HG03439 (cell line): ENCODE measurements at regions not wholly inside any gene's neighbourhood (a gene's known extent, or its start where the extent isn't known, plus 50 kb on each side); places are given as distances from the start of the nearest gene placed in this dataset.
"Not testable (repeated sequence)": the region's sequence is repeated elsewhere in the genome, so short reads cannot be mapped to it uniquely, and the experiment has no call there.

ENCODE experiments used
- ATAC-seq: cut with Tn5 transposase; IDR thresholded peaks from one replicate; pipeline ENCODE4 v1.9.1; 2021; ENCODE audit warnings: mild to moderate bottlenecking, moderate library complexity; ENCODE audit not compliant: unreplicated experiment

DNA sequence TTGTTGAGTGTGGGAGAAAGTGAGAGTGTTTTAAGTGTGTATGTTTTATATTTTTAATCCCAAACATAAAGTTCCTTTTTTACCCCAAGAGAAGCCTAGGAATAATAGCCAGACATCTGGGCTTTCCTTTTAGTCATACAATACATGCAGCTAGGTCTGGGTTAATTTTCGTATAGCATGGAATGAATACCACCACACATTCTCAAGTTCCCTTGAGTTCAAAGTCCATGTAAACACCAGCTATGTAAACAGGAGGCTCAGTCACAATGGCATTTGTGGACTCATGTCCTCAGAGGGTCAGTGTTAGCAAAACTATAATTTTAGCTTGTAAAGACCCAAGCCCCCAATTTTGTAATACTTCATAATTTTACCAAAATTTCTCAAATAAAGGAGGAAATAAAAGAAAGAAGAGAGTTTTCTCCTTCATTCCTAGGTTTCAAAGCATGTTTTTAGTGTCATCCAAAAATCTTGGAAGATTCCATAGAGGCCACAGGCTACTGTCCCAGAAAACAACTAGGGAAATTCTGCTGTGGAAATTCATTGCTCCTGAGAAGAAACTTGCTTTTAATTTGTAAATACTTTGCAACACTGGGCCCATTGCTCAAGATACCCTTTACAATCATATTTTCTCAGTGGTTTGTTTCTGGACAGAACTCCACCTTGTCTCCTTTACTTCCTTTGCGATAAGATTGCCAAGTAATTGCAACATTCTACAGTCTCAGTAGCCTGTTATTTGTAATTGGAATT, 671.2 kb downstream of the COL12A1 start:
- no peak for ATAC-seq

- no peak for ATAC-seq
Measured at GRCh38 chr6:74519163-74519562, 686.7 kb downstream of the COL12A1 start.

DNA sequence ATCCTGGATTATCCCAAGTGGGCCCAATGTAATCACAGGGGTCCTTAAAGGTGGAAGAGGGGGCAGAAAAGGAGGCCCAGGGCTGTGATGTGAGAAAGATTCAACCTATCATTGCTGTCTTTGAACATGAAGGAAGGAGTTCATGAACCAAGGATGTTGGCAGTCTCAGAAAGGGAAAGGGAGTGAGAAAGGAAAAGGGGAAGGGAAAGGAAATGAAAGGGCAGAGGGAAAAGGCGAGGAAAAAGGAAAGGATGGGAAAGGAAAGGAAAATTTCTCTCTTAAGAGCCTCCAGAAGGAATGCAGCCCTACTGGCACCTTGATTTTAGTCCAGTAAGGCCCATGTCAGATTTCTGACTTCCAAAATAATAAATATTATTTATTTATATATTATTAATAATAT, 687.8 kb downstream of the COL12A1 start:
- ATAC-seq, result no peak

GRCh38 chr6:74510878-74511277, 695.0 kb downstream of the COL12A1 start:
- ATAC-seq, result no peak

DNA sequence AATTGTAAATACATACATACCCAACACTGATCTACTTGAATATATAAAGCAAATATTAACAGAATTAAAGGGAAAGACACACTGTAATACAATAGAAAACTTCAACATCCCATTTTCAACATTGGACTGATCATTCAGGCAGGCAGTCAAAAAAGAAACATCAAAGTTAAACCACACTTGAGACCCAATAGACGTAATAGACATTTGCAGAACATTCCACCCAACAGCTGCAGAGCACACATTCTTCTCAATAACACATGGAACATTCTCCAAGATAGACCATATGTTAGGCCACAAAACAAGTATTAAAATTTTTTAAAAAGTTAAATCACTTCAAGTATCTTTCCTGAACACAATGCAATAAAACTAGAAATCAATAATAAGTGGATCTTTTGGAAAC, 698.2 kb downstream of the COL12A1 start:
- no peak for ATAC-seq

GRCh38 chr6:74505391-74505790, 700.5 kb downstream of the COL12A1 start:
- ATAC-seq, result no peak

DNA sequence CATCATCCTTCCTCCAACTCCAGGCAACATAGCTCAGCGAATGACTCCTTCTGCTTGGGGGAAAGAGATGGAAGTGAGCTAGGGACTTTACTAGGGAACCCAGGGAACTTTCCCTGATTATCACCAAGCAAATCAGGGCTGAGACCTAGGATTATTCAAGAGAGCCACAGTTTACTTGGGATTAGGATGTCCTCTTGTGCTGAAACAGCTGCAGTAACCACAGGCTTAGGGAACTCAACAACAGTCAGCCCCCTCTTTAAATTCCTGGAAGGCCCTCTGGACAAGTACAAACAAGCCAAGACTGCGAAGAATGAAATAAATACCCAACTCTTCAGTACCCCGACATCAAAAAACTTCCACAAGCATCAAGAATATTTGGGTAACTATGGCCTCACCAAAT, 700.9 kb downstream of the COL12A1 start:
- ATAC-seq, result no peak

GRCh38 chr6:74492587-74492986, 713.3 kb downstream of the COL12A1 start:
- ATAC-seq, result no peak

DNA sequence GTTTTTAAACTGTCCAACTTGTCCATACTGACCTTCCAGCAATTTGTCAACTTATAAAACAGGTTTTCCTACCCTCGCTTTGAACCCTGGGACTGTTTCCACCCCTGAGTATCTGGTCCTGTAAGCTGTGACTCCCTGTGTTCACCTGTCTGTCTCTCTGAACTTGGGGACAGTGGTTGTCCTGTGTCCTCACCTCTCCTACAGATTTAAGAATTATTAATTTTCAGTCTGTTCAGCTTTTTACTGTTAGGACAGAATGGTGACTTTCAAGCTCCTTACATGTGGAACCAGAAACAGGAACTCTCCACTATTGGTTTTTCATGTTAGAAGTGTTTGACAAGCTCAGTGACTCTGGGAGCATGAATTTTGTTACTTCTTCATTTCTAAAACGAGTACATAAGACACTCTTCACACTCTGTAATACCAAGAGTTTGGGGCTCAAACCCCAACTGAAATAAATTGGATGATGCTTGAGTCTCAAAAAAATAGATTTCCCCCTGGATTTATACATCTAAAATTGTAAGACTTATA, 713.9 kb downstream of the COL12A1 start:
- no peak for ATAC-seq

DNA sequence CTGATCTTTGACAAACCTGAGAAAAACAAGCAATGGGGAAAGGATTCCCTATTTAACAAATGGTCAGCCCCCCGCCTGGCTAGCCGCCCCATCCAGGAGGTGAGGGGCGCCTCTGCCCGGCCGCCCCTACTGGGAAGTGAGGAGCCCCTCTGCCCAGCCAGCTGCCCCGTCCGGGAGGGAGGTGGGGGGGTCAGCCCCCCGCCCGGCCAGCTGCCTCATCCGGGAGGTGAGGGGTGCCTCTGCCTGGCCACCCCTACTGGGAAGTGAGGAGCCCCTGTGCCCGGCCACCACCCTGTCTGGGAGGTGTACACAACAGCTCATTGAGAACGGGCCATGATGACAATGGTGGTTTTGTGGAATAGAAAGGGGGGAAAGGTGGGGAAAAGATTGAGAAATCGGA, 717.1 kb downstream of the COL12A1 start:
- not testable (repeated sequence) for ATAC-seq

DNA sequence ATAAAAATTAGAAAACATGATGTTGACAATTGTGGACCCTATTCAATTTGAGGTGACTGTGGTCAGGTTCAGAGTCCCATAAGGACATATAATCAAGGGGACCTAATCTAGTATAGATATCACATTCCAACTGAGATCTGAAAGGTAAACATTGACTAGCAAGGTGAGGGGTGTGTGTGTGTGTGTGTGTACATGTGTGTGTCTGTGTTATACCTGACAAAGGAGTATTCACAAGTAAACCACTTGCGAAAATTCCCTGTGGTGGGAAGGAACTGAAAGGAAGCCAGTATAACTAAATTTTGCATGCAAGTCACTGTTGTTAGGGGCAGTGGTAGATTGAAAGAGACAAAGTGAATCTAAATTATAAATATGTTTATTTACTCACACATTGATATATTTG, 723.7 kb downstream of the COL12A1 start:
- ATAC-seq, result no peak

DNA sequence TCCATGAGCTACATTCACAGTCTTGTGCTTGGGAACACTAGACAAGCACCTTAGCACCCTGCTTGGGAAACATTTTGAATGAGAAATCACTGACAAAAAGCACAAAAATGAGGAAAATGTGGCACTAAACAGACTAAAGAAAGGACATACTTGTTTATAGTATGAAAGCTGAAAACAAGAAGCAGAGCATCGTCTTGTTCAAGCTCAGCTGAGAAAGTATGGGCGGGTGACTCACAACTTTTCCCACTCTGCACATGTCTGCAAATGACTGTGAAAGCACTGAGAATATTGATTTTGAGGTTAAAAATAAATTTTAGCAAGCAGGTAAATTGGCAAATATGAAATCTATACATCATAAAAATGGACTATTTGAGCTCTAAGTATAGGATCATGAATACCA, 725.3 kb downstream of the COL12A1 start:
- no peak for ATAC-seq

GRCh38 chr6:74479960-74480359, 725.9 kb downstream of the COL12A1 start:
- ATAC-seq, result no peak

DNA sequence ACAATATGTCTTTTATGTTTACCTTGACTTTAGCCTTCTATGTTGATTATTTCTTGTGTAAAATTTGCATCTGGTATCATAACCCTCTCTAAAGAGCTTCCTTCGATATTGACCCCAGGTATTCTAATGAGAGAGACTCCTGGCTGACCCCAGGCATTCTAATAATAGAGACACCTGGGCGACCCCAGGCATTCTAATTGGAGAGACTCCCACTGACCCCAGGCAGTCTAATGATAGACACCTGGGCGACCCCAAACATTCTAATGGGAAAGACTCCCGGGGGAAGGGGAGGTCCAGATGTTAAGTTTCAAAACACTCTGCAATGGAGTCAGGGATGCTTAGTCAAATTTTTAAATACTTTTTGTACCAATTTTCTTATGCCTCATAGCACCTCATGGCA, 726.4 kb downstream of the COL12A1 start:
- no peak for ATAC-seq

DNA sequence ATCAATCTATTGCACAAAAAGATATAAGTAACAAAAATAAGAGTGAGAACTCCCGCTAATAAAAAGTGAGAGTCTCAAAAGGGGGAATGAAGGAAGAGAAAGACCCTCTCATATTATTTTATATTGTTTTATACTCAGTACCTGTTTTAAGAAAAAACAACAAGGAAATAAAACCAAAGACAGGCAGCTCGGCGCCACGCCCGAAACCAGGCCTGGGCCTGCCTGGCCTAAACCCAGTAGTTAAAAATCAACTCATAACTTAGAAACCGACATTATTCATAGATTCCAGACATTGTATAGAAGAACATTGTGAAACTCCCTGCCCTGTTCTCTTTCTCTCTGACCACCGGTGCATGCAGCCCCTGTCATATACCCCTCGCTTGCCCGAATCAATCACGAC, 731.8 kb downstream of the COL12A1 start:
- not testable (repeated sequence) for ATAC-seq

DNA sequence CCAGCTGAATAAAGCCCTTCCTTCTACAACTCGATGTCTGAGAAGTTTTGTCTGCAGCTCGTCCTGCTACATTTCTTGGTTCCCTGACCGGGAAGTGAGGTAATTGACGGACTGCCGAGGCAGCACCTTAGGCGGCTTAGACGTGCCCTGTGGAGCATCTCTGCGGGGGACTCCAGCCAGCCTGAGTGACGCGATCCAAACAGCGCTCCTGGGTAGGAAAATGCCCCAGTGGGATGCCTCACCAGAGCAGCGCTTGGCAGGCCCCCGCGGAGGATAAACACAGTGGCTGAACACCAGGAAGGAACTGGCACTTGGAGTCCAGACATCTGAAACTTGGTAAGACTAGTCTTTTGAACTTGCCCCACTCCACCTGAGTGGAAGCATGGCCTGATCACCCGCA, 737.3 kb downstream of the COL12A1 start:
- ATAC-seq, result not testable (repeated sequence)

DNA sequence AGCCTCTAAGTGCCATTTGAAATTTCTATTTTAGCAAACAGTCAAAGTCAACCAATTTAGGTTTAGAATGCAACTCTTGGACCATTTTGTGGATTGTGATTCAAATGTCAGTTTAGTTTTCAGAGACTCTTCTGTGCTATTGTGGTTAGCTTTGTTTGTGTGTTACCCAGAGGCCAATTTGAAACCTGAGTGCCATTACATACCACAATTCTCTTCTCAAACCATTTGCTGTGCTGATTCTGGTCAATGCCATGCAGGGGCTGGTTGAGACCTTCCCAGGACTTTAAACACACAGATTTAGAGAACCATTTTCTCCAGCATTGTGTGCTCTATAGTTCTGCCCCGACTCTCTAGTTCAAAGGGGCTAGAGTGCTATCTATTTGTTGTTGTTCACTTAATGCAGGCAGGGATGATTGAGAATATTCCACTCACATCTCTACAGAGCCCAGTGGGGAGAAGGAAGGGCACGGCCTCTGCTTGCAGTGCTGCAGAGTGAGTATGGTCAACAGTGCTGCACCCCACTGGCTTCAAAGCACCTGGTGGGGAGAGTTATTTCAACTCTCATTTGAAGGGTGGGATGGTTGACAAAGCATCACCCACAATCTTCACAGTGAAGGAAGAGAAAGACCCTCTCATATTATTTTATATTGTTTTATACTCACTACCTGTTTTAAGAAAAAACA, 738.2 kb downstream of the COL12A1 start:
- ATAC-seq, result no peak

DNA sequence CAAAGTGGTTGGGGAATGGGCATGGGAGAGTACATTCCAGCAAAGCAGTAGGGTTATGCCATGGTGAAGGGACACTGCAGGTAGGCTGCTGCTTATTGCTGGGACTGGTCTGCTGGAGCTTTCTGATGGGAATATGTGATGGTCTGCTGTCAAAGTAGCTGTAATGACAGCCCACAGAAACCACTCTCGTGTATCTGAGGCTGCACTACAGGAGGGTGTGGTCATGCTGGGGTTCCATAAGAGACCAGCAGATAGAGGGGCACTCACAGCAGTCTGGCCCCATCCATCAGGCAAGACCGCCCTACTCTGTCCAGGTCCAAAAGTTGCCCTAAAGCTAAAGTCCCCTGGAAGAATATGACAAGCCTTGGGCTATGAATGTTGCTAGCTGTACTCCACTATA, 739.3 kb downstream of the COL12A1 start:
- no peak for ATAC-seq

DNA sequence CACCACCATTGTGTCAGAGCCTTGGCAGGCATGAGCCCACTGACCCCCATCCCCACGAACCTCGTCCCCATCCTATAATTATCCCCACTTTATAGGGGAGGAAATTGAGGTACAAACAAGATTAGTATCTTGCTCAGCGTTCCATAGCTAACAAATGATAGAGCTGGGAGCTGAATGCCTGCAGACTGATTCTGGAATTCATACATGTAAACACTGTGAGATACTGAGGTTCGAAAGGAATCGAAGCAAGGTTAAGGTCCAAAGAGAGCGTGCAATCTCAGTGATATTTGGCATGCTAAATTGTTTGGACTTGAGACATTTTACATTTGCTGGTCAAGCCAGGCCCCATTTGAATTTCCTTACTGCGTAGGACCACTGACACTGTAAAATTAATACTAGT, 746.6 kb downstream of the COL12A1 start:
- ATAC-seq, result no peak

- ATAC-seq, result no peak
Measured at GRCh38 chr6:74458536-74458935, 747.3 kb downstream of the COL12A1 start.

GRCh38 chr6:74455786-74456185, 750.1 kb downstream of the COL12A1 start:
- no peak for ATAC-seq

DNA sequence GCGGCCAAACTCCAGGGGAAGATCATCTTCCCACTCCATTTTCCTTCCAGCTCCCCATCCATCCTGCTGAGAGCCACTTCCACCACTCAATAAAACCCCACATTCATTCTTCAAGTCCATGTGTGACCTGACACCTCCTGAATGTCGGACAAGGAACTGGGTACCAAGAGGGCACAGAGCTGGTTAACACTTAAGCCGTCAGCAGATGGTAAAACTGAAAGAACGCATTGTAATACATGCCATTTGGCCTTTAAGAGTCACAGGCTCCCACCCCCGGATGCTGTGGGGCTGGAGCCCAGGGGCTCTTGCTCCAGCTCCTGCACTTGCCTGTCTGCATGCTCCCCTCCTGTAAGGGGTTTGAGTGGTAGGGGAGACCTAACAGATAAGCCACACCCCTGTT, 753.9 kb downstream of the COL12A1 start:
- no peak for ATAC-seq
